ENCODE measurements at regions not wholly inside any gene's neighbourhood (a gene's known extent, or its start where the extent isn't known, plus 50 kb on each side); places are given as distances from the start of the nearest gene placed in this dataset.

DNA sequence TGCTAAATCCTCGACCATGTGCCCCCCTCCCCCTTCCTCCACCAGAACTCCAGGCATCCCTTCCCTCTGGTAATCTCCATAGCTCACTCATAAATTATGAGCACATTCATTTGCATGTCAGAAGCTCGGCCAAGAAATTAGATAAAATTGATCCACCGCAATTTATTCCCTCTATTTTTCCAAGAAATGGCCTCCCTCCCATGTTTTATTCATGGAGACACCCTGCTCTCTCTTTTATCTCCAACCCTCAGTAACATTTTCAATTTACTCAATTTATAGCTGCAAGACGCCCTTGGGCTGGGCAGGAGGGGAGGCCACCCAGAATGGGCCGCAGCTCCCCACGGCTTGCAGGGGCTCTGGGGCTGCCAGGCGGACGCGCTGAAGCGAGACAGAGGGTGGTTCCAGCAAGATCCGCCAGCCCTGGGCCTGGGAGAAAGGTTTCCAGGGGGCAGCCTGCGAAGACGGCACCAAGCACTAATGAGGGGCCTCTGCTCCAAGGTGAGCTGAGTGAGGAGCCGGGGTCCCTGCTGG is 54.7 kb upstream of the ZNF423 start:
- DNase-seq, result no peak

DNA sequence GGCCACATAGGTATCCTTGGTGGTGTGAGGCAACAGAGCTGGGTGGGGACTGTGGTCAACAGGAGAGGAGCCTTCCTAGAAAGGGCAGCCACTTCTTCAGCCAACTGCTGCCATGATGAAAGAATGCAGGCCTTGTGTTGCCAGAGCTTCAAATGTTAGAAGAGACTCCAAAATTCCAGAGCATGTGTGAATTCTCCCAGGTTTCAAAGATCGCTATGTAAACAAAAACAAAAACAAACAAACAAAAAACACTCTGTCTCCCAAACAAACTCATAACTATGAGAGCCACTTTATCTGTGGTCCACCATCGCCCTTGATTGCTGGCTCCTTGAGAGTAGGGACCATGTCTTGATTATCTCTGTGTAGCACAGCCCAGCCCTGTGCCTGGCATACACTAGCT is 55.5 kb upstream of the ZNF423 start:
- DNase-seq, result no peak

DNA sequence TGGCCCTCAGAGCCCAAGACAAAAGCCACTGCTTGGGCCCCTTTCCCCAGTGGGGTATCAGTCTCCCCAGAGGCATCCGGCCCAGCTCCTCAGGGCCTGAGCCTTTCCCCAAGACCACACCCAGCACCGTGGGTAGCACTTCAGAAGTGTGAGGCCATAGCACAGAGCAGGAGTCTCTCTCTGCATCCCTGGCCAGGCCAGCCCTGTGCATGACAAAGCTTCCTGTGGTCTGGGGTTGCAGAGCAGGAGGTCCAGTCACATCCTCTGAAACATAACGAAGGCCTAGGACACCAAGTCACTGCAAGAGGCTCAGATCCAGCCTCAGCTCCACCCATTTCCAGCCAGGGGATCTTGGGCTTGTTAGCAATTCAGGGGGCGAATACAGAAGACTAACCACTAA is 56.8 kb upstream of the ZNF423 start:
- DNase-seq, result no peak

DNA sequence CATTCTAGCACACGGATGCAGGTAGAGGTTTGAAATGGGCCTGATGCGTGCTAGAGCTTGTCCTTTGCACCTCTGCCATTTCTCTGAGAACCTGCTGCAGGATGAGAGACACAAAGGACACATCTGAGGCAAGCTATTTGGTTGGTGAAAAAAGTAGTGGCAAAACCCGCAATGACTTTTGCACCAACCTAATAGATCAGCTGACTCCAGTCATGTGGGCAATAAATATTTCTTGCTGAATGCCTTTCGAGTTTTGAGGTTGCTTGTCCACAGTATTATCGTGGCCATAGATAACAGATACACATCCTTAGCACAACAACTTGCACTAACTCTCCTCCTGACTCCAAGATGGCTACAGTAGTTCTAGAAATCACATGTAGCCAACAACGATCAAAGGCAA is 57.8 kb upstream of the ZNF423 start:
- DNase-seq, result no peak

DNA sequence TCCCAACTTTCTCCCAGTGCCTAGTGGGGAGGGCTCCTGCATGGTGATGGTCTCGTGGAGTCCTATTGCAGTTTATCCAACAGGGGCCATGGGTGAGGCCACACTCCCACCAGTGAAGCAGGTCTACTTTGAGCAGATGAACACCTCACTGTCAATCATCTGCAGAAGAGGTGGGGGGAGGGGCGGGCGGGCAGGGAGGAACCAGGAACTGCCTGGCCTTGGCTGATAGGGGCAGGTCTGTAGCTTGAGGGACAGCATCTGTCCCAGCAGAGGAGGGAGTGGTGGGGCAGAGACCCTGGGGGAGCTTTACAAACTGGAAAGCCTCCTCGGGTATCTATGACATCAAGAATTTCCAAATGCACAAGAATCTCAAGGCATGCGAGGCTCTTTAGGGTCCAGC is 58.7 kb upstream of the ZNF423 start:
- DNase-seq, result no peak

DNA sequence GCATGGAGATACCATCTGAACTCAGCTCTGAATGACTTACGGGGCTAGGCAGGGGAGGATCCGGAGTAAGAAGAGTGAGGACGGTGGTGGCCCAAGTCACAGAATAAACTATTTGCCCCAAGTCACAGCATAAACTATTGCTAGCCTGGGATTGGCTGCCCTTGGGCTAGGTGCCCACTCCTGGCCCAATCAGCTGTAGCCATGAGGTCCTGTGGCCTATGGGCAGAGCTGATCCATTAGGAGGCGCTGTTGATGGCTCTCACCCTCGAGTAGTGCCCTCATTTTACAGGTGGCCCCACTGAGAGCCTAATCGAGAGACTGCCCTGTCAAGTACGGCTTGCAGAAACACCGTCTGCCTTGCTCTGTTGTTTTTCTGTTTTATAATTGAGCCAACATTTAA is 62.3 kb upstream of the ZNF423 start:
- no peak for DNase-seq

DNA sequence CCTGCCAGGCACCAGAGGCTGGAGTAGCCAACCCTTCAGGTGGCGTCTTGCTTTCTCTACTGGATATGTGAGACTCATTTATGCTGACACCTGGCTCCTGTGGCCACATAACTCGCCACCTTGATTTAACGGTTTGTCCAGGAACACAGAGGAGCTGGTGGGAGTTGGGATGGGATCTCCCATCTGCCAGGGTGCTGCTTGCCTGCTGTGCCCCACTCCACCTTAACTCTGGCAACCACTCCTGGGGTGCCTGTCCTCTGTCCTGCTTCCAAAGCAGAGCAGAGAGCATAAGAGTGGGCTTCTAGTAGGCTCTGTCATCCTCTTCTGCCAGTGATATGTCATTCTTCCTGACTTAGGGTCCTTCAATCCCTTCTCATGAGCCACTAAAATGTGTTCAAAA is 63.4 kb upstream of the ZNF423 start:
- no peak for DNase-seq

DNA sequence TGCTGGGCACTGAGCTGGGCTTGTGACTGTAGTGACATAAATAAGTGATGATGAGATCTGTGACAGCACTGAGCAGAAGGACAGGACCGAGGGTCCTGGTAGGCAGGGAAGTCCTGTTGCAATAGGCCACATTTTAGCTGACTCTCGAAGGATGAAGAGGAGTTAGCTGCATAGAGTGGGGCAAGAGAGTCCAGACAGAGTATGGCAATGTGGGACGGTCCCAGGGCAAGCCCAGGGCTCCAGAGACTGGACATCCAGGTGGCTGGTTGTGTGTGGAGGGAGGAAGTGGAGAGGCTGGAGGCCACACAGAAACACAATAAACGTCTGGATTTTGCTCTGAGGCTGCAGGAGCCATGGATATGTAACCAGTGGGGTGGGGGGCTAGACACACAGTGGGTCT is 64.5 kb upstream of the ZNF423 start:
- DNase-seq, result no peak

DNA sequence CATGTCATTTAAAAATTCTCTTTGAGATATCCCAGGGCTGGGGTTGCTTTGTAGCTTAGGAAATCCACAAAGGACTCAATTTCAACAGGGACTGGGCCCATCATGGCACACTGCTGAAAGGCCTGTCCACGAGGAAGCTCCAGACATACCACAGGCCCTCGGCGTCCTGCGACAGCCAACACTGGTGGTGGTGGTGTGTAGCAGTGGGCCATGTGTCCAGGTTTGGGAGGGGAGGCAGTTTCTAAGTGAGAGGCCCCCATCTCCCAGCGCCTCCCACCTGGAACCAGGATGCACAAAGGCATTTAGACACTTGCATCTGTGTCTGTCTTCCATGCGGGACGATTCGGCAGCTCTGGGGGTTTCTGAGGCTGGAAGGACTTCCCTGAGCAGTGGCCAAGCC is 65.2 kb upstream of the ZNF423 start:
- no peak for DNase-seq

DNA sequence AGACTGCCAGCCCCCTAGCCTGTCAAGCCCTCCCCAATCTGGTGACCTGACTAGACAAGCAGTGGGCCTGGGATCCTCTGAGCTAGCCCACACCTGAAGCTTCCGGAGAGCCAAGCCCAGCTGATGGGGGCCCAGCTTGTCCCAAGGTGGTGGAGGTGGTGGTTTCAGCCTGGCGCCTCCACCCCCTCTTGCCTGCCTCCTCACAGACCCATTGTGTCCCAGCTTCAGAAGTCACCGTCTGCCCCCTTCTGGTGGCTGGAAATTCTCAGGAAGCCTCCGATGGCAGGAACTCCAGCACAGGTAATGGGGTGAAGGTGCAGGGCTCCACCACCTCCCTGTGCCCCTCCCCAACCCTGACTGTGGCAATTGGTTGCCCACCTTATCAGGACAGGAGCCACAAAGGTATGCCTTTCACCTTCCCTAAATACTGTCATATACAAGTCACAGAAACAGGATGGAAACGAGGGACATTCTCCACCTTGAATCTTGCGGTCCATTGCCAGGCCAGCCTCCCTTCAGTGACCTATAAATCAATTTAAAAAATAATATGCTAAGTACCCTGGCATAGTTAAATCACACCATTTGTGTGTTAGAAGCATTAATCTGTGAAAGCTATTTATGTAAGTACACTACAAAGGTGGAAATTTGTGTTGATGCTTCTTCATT is 66.0 kb upstream of the ZNF423 start:
- DNase-seq, result no peak

DNA sequence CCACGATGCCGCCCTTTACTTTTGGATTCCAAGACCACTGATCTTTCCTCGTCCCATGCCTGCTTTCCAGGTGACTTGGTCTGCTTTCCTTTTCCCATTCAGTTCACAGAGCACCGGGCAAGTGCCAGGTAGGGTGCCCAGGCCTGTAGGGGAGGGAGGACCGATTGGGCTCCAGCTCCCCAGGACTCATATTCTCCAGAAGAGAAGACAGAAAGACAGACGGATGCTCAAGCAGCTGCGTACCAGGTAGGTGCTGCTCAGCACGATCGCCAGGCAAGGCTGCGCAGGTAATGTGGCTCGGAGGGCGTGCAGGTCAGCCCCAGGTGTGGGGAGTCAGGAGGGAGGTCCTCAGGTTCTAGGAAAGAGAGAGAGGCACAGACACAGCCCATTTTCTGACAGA is 67.5 kb upstream of the ZNF423 start:
- no peak for DNase-seq

DNA sequence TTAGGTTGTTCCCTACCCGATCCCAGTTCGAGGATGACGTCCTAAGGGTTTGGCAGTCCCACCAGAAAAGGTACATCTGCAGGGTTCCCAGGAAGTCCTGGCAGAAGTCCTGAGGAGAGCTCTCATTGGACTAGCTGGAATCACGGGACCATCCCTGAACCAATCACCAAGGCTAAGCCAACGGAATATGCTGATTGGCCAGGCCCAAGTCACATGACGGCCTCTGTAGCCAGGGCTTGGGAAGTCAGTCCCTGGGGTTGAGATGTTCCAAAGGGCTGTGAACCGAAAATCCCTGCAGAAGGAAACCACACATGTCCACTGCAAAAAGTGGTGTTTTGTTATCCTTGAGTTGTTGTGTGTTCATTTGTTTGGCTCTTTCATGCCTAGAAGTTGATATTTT is 68.2 kb upstream of the ZNF423 start:
- no peak for DNase-seq

DNA sequence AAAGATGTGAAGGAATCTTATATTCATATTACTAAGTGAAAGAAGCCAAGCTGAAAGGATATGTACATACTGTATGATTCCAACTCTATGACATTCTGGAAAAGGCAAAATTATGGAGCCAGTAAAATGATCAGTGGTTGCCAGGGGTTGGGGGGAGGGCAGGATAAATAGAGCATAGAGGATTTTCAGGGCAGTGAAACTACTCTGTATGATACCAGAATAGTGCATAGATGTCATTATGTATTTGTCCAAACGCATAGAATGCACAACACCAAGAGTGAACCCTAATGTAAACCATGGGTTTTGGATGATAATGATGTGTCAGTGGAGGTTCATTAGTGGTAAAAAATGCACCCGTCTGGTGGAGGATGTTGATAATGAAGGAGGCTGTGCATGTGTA is 71.0 kb upstream of the ZNF423 start:
- no peak for DNase-seq

DNA sequence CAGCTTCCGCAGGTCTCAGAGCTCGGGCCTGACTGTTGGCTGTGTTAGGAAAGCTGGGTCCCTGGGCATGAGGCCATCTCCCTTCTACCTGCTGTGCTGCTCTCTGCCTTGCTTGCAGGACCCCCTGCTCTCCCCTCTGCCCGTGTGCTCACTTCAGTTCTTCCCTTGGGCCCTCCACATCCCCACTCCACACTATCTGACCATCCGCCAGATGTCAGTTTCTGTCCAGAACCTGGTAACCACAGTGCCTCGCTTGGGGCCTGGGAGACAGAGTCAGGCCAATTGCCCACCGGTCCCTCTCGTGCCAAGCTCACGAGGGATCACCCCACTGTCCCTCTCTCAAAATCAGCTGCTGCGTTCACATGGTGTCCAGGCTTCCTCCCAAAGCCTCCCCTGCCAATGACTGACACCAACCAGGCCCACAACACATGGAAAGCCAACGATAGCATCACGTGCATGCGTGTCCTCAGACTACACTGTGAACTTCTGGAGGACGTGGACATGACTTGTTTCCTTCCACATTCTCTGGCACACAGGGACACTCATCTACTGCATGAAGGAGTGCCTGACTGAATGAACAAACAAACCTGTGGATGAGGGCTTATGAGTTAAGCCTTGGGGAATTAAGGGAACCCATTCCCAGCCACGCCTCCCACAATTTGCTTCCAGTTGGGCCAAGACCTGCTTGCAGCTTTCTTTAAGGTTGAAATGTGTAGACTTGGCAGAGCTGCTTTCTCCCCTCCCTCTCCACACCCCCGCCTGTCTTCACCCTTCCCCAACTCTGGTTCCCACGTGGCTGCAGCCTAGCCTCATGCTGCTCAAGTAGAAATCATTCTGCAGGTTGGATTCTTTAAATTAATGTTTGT is 72.5 kb upstream of the ZNF423 start:
- DNase-seq, result no peak

DNA sequence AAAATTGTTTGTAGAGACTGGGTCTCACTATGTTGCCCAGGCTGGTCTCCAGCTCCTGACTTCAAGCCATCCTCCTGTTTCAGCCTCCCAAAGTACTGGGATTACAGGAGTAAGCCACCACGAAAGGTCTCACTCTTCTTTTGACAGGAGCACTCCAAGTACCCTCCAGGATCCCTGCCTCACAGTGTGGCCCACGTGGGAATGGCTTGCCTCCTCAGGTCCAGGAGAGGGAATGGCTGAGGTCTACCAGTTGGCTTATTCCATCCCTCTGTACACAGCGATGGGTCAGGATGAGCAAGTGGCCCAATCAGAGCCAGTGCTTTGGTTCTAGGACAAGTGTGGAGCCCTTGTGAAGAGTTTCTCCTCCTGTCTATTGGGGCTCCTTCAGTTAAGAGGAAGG is 73.7 kb upstream of the ZNF423 start:
- no peak for DNase-seq

DNA sequence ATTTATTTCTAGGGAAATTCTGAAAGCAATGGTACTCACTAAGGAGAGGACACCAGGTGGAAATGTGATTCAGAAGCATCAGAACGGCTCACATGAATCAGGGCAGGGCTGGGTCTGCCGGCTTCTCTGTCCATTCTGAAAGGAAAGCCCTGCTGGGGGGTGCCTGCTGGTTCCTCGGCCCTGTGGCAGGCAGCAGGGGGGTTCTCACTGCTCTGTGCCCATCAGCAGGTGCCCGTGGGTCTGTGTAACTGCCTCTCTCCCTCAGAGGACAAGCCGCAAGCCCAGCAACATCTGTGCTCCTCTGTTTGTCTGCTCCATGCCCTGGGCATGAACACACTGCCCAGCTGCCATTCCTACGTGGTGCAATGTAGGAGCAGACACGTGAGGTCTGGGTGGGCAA is 74.9 kb upstream of the ZNF423 start:
- DNase-seq, result no peak

DNA sequence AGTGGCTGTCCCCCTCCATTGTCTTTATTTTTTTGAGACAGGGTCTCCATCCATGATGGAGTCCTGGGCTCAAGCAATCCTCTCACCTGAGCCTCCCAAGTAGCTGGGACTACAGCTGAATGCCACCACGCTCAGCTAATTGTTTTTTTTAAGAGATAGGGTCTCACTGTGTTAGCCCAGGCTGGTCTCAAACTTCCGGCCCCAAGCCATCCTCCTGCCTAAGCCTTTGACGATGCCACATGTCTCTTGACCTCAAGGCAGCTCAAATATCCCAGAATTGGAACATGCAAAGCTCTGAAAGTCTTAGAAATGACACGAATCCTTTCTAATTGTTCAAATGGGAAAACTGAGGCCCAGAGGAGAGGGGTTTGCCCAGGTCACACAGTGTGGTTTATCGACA is 75.4 kb upstream of the ZNF423 start:
- DNase-seq, result no peak

DNA sequence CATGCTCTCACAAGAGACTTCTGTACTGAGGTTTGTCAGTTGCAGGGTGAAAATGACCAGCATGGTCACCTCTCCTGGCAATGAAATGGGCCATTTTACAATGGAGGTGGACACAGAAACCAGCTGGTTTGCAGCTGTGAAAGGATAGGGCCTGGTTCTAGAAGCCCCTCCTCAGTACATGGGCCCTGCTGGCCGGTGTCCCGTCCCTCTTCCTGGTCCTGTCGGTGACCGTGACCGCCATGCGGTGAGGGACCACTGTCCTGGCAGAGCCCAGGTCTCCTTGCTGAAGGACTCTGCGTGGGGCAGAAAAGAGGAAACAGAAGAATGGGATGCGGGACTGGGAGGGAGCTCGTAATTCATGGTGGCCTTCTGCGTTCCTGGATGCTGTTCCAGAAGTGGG is 76.0 kb upstream of the ZNF423 start:
- no peak for DNase-seq

DNA sequence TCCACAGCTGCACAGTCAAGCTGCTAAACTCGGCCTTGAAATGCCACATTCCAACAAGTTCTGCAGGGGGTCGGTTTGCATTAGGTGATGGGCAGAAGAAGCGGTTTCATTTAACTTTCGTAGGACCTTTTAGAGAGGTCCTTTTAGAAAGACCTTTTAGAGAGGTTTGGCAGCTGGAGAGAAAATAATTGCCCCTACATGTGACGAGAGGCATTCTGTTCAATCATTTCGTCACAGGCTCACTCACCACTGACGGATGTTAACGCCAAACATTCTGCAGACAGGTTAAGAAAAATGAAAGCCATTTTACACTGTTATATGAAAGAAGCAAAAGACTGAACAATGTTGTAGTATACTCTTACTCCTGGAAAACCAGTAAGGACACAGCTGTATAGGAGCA is 76.5 kb upstream of the ZNF423 start:
- DNase-seq, result no peak

DNA sequence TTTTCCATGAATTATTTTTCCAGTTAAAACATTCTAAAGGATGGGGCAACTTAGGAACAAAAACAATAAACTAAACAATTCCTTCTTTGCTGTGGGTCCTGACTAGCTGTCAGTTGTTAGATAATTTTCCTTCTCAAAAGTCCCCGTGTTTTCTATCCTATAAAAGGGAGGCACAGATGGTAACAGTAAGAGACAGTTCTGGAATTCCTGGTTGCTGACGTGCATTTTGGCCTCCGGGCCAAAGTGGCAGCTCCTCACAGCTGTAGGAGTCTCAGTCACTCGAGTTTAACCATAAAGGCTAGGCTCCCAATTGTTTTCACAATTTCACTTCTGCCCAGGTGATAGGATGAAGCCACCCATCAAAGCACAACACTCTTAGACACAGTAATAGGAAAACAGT is 77.0 kb upstream of the ZNF423 start:
- DNase-seq, result no peak

DNA sequence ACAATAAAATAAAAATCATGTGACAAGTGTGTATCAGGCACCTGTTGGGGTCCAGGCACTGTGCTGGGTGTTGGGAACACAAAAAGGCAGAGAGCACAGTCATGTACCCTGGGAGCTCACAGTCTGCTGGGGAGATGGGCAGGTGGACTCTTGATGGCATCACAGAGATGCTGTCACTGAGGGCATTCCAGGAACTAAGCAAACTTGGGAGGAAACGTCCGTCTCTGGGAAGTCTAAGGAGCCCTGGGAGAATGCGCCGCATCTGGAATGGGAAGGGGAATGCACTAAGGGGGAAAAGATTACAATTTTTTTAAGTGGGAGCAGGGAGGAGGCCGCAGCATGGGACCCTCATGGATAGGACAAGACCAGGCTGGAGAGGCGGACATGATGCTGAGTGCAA is 80.9 kb upstream of the ZNF423 start:
- no peak for DNase-seq

DNA sequence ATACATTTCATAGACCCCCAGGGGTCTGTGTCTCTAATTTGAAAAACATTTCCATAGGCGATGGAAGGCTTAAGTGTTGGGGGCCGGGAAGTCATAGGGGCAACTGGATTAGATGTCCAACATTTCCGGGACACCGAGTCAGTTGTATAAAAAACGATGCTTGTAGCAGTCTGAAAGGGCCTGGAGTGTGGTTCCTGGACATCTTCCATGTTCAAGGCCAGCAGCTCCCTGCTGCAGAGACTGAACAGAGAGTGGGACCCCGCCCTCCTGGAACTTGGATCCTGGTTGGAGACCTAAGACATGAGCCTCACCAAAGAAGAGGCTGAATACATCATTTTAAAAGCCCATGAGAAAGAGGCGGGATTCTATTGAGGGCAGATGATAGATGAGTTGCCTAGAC is 82.0 kb upstream of the ZNF423 start:
- DNase-seq, result no peak

DNA sequence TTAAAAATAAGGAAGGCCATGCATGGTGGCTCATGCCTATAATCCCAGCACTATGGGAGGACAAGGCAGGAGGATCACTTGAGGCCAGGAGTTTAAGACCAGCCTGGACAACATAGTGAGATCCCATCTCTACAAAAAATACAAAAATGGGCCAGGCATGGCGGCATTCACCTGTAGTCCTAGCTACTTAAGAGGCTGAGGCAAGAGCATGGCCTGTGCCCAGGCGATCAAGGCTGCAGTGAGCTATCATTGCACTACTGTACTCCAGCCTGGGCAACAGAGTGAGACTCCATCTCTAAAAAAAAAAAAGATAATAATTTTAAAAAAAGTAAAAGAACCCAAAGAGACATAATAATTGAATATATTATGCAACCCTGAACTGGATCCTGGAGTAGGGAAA is 83.6 kb upstream of the ZNF423 start:
- DNase-seq, result no peak

DNA sequence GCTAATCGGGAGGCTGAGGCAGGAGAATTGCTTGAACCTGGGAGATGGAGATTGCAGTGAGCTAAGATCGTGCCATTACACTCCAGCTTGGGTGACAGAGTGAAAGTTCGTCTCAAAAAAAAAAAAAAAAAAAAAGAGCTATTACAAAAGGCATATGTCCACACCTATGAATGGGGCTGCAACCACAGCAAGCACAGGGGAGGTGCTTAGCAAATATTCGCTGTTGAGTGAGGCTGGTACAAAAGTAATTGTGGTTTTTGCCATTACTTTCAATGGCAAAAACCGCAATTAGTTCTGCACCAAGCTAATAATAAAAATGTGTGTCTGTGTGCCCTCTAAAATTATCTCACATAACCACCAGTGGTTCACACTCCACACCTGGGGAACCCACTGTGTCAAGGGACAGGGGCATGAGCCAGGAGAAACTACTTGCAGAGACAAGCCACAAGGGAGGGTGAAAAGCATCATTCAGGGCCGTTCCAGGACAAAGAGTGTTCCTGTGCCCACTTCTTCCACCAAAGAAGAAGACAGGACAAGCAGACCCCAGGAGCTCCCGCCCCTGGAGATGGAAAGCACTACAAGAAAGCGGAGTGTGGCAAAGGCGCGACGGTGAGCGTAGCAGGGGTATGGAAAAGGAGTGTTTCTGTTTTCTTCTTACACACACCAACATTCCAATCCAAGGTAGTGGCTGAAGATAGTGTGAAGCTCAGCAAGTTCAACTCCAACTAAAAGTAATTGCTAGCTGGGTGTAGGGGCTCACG is 84.4 kb upstream of the CNEP1R1 start:
- no peak for DNase-seq
